ENCODE measurements at regions not wholly inside any gene's neighbourhood (a gene's known extent, or its start where the extent isn't known, plus 50 kb on each side); places are given as distances from the start of the nearest gene placed in this dataset.
"Not testable (repeated sequence)": the region's sequence is repeated elsewhere in the genome, so short reads cannot be mapped to it uniquely, and the experiment has no call there.

GRCh38 chr5:53160895-53161294 is 51.3 kb upstream of the MOCS2 start:
- no peak for DNase-seq

DNA sequence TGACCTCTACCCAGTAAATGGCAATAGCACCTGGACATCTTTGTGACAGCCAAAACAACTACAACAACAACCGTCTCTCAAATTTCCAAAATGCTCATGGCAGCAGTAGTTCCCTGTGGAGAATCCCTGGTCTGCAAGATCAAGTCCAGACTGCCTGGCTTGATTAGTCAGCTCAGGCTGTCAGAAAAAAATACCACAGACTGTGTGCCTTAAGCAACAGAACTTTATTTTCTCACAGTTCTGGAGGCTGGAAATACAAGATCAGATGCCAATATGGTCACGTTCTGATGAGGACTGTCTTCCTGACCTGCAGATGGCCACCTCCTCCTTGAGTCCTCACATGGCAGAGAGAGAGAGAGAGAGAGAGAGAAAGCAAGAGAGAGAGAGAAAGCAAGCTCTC is 52.3 kb upstream of the MOCS2 start:
- DNase-seq = no peak

DNA sequence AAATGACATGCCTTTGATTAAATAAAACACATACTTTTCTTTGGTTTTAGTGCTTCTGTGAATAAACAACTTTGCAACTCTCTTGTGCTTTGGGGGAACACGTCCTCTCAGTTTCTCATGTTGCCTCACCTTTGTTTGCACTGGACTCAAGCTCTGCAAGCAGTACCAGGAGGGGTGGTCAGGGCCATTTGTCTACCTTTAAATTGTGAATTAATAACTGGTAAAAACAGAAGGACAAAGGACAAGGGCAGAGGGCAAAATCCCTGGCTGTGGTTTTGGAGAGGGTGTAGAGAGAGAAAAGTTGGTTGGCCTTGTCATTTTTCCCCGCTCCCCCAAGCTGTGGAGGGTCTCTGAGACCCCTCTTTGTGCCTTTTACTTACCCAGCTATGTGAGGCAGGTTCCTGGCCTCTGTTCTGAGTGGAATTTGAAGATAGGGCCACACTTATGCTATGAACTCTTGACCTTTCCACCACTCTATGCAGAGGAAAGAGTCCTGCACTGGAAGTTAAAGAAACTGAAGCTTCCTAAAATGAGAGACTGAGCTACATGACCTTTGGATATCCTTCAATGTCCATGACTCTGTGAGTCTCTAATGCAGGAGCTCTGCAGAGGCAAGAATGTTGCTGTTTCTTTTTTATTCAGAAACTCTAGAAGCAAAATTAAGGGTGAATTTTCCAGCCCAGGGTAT is 55.1 kb upstream of the MOCS2 start:
- DNase-seq = no peak

DNA sequence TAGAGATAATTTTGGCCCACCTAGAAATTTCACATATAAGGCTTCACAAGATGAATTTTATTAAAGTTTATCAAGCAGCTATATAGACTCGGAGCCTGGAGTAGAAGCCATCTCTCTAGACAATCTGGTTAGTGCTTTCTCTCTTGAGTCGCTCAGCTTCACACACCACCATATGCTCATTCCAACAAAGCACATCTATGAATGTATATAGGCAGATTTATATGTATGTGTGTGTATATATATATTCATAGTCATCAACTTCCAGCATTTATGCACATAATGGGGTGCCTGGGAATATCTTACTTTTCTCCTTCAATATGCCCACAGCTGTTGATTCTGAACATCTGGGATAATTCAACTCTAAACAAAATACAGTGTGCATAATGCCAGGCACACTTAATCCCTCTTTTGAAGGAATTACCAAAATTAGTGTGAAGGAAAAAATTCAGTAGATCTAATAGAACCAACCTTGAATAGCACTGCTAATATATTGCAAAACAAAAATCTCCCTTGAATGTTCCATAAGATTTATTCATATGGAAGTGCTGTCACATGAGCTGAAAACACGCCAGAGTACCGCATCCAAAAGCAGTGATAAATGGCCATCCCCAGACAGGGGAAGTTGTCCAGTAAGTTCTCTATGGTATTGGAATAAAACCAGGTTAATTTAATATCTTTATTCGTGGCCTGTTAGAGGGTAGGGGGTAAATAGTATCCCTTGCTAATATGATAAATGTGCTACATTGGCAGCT is 56.0 kb upstream of the MOCS2 start:
- DNase-seq = peak; percentile 38

DNA sequence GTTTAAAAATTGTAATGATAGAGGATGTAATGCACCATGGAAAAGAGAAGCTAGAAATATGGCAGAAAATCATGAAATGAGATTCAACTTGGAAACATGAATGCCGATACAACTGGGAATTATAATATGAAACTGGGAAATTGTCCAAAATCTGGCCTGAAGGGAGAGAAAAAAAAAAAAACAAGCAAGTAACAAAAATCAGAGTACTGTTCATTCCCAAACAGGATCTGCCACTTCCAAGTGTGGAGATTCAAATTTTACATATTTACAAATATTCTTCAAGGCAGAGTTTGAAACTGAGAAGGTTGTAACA is 56.6 kb upstream of the MOCS2 start:
- DNase-seq = no peak

GRCh38 chr5:53167836-53168235 is 58.3 kb upstream of the MOCS2 start:
- DNase-seq = peak; percentile 42

DNA sequence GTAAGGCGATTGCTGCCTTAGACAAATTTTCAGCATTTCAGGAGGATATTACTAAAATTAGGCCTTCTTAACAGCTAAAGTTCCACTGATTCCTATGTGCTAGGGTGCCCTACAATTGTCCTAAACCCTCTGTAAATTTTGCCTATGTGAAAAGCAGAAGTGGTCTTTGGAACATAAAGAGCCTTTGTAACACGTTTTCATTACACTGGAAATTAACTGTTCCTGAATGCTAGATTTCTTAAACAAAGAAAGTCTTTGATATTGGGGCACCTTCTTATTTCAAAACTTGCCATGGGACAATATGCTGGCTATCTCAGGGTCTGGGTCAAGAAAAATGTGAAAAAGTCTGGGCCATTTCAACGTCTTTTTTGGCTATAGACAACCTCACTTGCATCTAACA is 60.4 kb upstream of the MOCS2 start:
- DNase-seq = no peak

DNA sequence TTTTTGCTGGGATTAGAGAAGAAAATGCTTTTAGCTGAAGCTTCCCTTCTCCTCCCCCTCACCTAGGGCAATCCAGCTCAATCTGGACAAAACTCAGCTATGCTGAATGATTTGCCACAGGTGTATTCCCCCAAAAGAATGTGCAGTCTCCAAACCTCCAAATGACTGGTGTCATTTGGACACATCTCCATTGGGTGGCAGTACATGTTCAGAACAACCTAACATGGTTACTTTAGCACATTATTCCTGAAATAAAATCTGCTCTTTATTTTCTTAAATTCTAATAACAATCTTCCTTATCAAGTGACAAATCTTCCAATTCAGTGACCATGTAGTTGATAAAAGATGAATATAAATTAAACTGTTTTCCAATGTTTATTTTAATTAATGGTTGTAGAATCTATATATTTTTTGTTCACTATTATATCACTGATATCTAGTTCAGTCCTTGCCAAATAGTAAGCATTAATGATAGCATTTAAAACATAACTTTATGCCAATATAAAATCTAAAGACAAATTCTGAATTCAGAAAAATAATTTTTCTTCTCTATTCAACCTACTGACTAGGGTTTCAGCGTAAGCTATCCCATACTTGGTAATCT is 61.3 kb upstream of the MOCS2 start:
- DNase-seq = no peak

GRCh38 chr5:53172073-53172472 is 62.5 kb upstream of the MOCS2 start:
- not testable (repeated sequence) for DNase-seq

- no peak for DNase-seq
These were observed 63.1 kb upstream of the MOCS2 start for GRCh38 chr5:53172630-53173029.

GRCh38 chr5:53173083-53173482 is 63.5 kb upstream of the MOCS2 start:
- DNase-seq = no peak

- DNase-seq = no peak
These were observed 69.3 kb upstream of the MOCS2 start for GRCh38 chr5:53178830-53179229.

- DNase-seq = no peak
These were observed 70.1 kb upstream of the MOCS2 start for GRCh38 chr5:53179691-53180090.

DNA sequence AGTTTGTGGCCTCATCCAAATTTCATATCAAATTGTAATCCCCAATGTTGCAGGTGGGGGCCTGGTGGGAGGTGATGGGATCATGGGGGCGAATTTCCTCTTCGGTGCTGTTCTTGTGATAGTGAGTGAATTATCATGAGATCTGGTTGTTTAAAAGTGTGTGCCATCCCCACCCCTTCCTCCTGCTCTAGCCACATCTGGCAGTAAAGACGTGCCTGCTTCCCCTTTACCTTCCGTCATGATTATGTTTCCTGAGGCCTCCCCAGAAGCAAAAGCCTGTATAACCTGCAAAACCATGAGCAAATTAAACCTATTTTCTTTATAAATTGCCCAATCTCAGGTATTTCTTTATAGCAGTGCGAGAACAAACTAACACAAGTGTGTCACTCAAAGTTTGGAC is 71.0 kb upstream of the MOCS2 start:
- no peak for DNase-seq

DNA sequence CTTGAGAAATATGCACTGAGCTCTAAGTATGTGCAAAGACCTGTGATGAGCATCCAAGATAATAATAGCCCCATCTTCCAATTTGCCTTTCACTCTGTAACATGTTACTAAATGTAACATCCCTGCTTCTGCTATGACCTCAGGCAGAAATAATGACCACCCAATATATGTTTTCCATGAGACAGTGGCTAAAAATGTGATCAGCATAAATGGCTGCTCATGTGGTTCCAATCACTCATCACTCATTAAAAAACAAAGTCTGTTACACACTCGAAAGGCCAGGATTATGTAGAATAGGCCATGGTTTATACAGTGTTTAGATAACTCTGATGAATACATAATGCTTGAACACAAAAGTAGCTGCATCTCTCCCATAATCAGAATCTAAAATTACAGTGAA is 71.4 kb upstream of the MOCS2 start:
- no peak for DNase-seq

DNA sequence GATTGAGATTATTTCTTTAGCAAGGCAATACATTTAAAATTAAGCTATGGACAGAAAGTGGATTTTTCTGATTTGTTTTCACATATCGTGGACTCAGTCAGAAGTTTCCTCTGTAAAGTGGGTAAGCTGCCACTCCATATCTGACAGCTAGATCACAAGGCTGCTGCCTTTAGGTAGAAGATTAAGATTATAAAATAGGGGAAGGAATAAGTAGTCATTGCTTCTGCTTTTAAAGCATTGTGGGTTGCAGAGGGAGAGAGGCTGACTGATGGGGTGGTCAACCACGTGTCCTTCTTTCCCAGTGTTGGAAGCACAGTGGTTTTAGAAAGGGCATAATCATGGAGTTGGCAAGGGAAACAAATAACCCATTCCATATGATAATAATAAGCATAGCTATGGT is 74.3 kb upstream of the MOCS2 start:
- no peak for DNase-seq

DNA sequence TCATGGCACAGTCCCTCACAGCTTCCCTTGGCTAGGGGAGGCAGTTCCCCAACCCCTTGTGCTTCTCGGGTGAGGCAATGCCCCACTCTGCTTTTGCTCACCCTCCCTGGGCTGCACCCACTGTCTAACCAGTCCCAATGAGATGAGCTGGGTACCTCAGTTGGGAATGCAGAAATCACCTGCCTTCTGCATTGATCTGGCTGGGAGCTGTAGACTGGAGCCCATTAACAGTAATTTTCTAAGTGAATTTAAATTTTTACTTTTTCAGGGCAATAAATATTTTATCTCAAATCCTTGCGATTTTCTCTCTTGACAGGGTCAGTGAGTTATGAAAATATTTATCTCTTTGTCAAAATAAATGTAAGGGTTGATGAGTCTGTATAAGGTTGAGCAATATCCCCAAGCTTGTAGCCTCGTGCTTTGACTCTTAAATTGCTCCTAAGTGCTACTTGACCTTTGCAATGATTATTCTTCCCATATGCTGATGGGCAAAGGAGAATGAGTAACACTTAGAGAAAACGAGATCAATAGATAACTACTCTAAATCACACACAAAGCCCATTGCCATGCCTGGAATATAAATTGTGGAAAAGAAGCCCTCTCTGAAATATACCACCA is 82.1 kb upstream of the MOCS2 start:
- DNase-seq = no peak

DNA sequence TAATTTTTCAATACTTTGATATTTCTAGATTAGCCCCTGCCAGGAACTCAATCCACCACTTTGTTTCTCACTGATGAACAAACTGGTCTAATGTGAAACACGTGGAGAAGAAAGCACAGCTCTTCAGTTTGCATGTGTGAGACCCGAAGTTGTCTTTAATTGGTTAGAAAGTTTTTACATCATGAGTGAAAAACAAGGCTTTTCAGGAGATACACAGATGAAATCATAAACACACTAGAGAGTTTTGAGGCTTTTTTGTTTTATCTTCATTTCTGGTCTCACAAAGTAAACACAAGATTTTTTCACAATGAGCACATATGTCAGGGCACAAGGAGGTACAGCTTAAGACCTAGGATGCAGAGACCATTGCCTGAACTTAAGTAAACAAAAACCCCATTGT is 84.5 kb upstream of the MOCS2 start:
- DNase-seq = no peak

- no peak for DNase-seq
These were observed 90.3 kb upstream of the MOCS2 start for GRCh38 chr5:53199882-53200281.

DNA sequence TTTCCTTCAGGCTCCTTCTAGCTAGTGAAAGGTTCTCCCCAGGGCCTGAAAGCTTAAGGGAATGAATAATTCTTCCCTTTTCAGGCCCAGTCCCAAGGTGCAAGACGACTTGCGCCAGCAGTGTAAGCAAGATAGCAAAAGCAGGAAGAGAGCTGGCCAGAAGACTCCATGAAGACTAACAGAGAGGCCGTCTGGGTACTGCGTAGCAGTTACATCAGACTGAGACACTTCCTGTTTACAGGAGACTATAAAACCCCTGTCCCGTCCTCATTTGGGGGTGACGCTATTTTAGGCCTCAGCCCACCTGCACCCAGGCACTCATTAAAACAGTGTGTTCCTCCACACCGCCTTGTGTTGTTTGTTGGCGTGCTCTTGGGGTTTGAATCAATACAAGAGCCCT is 90.7 kb upstream of the MOCS2 start:
- no peak for DNase-seq

DNA sequence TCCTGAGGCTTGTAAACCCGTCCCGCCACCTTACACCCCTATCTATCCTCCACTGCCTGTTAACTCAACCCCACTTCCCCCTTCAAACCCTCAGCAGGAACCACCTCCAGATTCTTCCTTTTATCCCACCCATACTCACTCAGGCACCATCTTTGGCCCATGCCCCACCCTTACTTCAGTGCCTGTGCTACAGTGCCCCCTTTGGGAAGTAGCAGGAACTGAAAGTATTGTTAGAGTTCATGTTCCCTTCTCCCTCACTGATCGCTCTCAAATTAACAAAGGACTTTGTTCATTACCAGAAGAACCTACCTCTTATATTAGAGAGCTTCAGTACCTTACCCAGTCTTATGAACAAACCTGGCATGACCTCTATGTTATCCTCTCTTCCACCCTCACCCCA is 92.2 kb upstream of the MOCS2 start:
- DNase-seq = no peak

DNA sequence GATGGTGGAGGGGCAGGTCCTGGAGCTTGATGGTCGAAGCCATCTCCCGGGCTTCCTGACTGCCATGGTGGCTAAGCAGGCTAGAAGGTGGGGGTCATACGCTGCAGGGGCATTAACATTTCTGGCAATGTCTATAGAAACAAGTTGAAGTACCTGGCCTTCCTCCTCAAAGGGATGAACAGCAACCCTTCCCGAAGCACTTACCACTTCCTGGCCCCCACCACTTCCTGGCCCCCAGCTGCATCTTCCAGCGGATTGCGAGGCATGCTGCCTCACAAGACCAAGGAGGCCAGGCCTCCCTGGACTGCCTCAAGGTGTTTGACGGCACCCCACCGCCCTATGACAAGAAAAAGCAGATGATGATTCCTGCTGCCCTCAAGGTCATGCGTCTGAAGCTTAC is 97.0 kb upstream of the MOCS2 start:
- no peak for DNase-seq

DNA sequence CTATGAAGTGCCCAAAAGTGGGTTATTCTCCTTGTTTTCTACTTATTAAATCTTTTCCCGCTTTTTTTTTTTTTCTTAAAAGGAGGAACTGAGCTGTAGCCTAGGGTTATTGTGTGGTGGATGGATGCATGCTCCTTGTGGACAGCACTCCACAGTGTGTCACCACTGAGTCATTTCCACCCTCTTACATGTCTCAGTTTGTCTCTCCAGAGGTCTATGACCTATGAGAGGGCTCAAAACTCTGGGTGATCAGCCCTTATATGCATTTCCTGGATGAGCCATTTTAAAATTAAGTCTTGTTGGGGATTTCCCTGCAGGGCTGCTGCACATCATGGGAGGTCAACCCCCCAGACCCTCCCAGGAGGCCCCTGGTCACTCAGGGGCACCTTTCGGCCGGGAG is 102.2 kb upstream of the MOCS2 start:
- no peak for DNase-seq

GRCh38 chr5:53219174-53219573 is 109.6 kb upstream of the MOCS2 start:
- DNase-seq = no peak

All from left hindlimb (tissue), 1 donor.